GM18907 (cell line): ENCODE measurements at regions not wholly inside any gene's neighbourhood (a gene's known extent, or its start where the extent isn't known, plus 50 kb on each side); places are given as distances from the start of the nearest gene placed in this dataset.

Experiments
- ATAC-seq: cut with Tn5 transposase; IDR thresholded peaks from one replicate; pipeline ENCODE4 v1.9.1; 2021; ENCODE audit warnings: mild to moderate bottlenecking, moderate library complexity; ENCODE audit not compliant: unreplicated experiment

DNA sequence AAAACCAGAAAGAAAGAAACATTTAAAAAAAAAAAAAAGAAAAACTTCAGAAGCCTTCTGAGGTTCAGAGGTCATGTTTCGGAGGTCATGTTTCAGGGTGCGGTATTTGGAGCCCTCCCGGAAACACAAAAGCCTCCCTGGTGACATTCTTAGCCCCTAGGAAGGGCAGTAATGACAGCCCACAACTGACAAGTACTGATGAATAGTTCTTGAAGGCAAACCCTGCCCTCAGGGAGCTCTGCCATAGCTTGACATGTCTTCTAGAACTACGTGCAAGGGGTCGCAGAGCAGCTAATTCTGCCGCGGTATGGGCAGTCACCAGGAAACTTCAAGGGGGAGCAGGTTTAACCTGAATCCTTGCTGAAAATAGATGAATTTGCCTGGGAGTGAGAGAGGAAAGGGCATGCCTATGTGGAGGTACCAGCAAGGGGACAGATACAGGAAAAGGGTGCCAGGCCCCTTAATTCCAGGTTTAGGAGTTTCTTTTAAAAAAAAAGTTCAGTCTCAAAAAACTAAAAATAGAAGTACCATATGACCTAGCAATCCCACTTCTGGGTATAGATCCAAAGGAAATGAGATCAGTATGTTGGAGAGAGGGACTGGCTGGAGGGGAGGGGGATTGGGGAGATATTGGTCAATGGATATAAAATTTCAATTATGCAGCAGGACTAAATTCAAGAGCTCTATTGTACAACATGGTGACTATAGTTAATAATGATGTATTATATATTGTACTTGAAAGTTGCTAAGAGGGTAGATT is 98.4 kb downstream of the C9orf152 start:
- no peak for ATAC-seq

DNA sequence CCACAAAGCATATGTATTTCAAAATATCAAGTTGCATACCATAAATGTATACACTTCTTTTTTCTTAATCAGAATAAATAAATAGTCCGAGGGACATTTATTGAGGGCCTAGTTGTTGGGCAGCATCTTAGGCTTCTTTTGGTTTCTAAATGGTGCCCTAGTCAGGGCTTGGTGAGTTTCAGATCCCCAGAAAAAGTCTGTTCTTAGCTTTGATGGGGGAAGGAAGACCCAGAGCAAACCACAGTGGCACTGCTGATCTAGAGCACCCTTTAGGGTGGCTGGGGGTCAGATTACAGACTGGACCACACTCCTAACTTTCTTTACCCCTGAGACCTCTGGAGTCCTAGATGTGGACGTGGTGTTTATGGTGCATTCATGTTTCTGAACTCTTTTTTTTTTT is 97.8 kb downstream of the C9orf152 start:
- peak; percentile 88 for ATAC-seq

- ATAC-seq: no peak
Measured at GRCh38 chr9:110111868-110112267, 96.1 kb downstream of the C9orf152 start.

DNA sequence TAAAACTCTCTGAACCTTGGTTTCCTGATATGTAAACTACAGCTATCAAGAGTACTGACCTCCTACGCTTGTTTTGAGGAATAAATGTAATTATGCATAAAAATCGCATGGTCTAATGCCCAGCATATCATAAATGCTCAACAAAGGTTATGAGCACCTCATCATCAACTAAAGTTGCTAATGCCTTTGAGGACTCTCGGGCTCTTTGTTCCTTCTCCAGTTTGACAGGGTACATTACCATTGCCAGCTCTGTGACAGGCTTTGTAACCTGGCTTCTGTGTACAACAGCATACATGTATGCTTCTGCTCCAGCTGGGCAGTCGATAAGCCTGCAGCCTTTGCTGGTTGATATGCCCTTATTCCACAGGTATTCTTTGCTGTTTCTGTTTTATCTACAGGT is 95.2 kb downstream of the C9orf152 start:
- ATAC-seq: no peak

- ATAC-seq: no peak
Measured at GRCh38 chr9:110114086-110114858, 93.7 kb downstream of the C9orf152 start.

DNA sequence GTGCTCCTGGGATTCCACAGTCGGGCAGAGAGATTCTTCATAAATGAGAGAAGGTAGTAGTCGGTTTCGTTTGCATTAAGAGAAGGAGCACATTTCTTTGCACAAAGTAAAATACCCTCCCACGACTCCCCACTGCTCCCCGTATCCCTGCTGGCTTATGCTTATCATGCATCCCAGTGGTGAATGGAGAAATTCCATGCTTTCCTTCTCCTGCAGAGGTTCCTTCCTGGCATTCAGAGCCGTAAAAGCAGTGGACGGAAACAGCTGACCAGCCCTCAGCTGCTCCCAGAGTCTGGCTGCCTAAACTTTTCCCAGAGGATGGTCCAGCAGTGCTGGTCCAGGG is 93.1 kb downstream of the C9orf152 start:
- no peak for ATAC-seq

DNA sequence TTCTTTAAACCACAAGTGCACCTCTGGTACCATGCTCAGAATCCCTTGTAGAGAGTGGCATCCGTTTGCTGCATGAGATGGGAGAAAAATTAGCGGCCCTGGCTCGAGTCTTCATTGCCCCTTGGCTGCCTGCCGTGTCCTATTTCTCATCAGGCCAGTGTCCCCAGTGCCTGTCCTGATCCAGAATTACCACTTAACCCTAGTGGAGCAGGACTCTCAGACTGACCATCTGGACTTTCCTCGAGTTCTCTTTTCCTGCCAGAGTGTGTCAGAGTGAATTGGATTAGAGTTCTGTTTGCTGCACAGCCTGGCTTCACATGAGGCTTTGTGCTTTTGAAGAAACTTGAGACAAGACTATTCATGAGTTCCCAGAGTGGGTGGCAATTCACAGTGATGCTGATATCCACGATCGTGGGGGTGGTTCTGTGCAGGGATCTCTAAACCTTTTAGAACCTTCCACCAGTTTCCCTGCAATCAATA is 92.6 kb downstream of the C9orf152 start:
- ATAC-seq: no peak

DNA sequence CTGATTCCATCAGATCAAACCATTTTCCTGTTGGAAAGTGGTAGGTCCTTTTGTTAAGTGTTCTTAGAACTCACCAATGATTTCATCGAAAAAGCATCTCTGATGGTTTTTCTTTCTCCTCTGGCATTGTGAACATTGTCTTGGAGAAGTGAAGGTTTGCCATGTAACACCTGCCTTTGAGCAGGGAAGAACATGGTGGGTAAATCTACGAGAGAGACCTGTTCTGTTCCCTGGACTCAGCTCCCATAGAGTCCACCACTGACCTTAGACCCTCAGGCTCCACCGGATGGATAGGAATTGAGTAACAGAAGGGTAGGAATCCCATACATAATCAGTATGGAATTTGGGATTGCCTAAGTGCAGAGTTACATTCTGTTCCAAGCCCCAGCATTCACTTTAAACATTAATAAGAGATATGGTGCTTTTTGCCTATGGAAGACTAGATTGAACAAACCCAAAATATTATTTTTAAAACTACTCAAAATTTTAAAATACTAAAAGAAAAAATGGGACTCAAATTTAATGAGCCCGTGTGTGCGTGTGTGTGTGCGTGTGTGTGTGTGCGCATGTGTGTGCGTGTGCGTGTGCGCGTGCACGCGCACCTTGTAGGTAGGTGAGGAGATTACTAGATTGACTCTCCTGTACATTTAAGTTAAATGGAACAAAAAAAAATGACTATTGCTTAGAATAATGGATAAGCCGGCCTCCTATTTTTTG is 92.0 kb downstream of the C9orf152 start:
- ATAC-seq: no peak

DNA sequence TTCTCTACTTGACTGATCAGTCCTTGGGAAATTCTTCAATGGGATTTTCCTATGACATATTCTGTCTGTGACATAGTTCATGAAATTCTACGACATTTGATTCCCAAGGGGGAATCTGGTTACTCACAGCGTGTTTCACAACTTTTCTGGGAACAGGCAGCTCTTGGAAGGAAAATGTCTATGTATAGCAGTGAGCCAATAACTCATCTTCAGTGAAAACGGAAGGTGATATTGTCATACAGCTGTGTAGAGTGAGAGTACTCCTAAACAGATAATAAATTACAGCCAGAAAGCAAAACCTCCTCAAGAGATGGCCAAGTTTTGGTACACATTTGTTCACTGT is 91.4 kb downstream of the C9orf152 start:
- ATAC-seq: no peak

DNA sequence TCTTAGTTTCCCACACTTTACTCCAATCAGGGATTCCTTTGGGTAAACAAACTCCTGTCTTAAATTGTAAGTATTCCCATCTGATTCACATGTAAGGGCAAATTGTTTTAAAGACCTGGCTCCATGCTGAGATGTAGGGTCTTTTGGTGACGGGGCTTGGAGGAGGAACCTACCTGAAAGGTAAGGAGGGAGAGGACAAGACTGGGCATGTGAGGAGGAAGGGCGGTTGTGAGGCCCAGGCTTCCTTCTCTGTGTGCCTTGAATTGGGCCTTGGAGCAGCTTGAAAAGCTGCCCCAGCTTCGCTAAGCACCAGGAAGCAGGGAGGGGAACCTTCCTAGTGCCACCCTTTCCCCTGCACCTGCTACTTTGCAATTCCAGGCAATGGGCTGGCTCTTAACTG is 86.8 kb downstream of the C9orf152 start:
- no peak for ATAC-seq

- no peak for ATAC-seq
Measured at GRCh38 chr9:110123341-110124095, 84.4 kb downstream of the C9orf152 start.

- ATAC-seq: no peak
Measured at GRCh38 chr9:110124439-110124838, 83.5 kb downstream of the C9orf152 start.

DNA sequence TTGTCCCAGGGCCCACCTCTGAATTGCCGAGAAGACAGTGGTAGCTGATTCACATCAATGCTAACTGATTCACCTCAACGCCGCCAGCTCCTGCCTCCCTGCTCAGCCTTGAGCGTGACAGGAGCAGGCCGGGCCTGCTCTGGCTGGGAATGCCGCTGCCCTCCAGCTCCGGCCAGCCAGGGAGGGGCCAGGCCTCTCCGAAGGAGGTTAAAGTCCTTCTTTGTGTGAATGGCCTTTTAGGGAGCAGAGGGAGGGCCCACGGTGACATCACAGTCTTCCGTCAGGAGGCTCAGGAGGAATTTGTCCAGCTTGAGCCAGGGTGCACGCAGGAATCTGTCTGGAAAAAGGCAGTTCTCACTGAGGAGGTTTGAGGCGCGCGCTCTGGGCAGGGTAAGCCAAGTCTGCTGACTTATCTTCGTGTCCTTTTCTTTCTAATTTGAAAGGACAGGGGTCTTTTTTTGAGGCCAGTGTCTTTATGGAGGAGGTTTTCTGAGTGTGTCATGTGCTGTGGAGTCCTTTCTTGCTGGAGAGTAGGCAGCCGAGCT is 82.7 kb downstream of the C9orf152 start:
- no peak for ATAC-seq

- no peak for ATAC-seq
Measured at GRCh38 chr9:110125763-110126351, 82.1 kb downstream of the C9orf152 start.

- no peak for ATAC-seq
Measured at GRCh38 chr9:110126499-110126941, 81.4 kb downstream of the C9orf152 start.

DNA sequence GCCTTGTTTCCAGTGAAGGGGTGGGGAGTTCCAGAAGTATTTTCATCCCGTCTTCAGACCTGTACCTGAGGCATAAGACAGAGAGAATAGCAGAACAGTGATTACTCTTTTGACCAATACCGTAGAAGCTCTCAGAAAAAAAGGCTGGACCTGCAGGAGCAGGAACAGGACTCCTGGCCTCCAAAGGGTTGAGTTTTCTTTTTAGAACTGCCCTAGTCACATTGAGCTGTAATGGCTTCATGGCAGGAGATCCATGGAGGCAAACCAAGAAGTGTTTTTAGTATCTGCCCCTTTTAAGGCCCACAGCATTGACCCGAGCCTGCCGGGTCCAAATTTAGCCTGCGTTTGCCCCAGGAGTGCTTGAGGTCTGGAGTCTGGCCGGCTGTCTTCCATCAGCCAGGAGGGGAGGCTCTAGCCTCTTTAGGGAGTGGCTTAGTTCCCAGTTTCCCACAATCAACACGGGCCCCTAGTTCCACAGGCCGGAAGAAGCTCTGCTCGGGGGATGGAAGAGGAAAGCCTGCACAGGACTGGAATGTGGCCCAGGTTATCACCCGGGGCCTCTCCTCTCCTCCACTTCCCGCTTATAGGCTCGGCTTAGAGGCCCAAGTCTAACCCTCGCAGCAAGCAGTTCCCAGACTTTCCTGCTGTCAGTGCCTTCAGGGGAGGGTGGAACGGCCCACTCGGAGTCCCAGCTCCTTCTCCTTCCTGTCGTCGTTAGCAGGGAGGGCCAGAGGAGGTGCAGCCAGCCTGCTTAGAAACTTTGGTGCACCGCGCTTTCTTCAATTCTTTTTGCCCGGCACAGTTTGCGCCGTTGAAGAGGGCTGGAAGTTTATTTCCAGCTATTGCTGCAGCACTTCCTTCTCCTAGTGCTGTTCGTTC is 80.7 kb downstream of the C9orf152 start:
- no peak for ATAC-seq

GRCh38 chr9:110128664-110129329 is 79.2 kb downstream of the C9orf152 start:
- peak; percentile 82 for ATAC-seq

DNA sequence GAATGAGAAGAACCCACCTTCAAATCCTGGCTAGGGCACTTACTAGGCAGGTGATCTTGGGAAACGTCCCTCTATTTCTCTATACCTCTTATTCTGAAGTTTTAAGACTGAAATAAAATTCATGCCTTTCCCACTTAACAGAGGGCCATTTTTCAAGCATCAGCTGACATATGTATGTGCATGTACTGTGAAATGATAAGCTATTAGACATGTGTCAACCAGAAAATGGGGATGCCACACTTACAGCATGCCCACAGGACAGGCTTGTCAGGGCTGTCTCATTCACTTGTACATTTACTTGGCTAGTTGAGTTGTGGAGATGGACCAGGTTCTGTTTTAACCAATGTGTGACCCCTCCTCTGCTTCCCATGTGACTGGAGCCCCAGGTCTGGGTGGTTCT is 78.5 kb downstream of the C9orf152 start:
- ATAC-seq: peak; percentile 28

DNA sequence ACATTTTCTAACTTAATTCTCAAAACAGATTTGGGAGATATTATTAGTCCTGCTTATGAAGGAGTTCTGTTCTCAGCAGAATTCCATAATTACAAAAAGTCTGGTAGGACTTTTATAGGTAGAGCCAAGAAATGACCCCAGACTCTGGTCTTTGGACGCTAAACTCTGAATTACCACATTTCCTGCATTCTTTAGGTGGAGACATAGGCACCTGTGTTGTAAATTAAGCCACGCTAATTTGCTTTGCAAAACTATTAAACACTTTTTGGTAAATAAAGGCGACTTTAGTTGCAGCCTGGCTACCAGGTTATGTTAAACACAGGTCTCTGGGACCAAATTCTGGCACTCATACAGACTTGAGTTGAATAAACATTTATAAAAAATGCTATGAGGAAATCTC is 77.7 kb downstream of the C9orf152 start:
- ATAC-seq: no peak
